ENCODE measurements at regions not wholly inside any gene's neighbourhood (a gene's known extent, or its start where the extent isn't known, plus 50 kb on each side); places are given as distances from the start of the nearest gene placed in this dataset.

GRCh38 chr11:128151338-128151737 is 436.0 kb downstream of the ETS1 start:
- TF ChIP-seq CTCF (IDR thresholded peaks at IDR 0.05): no peak
- no peak for TF ChIP-seq EP300 (IDR thresholded peaks at IDR 0.05)
- no peak for TF ChIP-seq POLR2A (IDR thresholded peaks at IDR 0.05)
- TF ChIP-seq POLR2AphosphoS5 (IDR thresholded peaks at IDR 0.05): no peak

Measured in suprapubic skin (tissue), 4 donors.